H54 (cell line): ENCODE measurements at regions not wholly inside any gene's neighbourhood (a gene's known extent, or its start where the extent isn't known, plus 50 kb on each side); places are given as distances from the start of the nearest gene placed in this dataset.
"Not testable (repeated sequence)": the region's sequence is repeated elsewhere in the genome, so short reads cannot be mapped to it uniquely, and the experiment has no call there.

ENCODE experiments used
- DNase-seq: peaks from one replicate; pipeline ENCODE4 v3.0.0; 2011; ENCODE audit warnings: low spot score, mixed read lengths; ENCODE audit not compliant: insufficient read length
- FAIRE-seq: peaks from 3 replicates; lab custom pipeline; 2011; peaks lifted over from hg19 to GRCh38; lab: Jason Lieb, UNC
- POLR2A ChIP-seq: IDR thresholded peaks from 2 replicates; pipeline ENCODE4 v1.6.1; 2011; ENCODE audit warnings: low read depth, mild to moderate bottlenecking, low read length

GRCh38 chr15:79157631-79158592 lies 67.3 kb upstream of the RASGRF1 start:
- FAIRE-seq (no peak), DNase-seq (no peak)
- no peak for TF ChIP-seq POLR2A

GRCh38 chr15:79156704-79157375 lies 66.3 kb upstream of the RASGRF1 start:
- no peak for FAIRE-seq
- no peak for TF ChIP-seq POLR2A

GRCh38 chr15:79154483-79155135 lies 64.0 kb upstream of the RASGRF1 start:
- no peak for TF ChIP-seq POLR2A
- no peak for FAIRE-seq
- DNase-seq = no peak

More at GRCh38 chr15:79156704-79157375, 66.3 kb upstream of the RASGRF1 start:
- no peak for DNase-seq

- FAIRE-seq, DNase-seq: not testable (repeated sequence)
These were observed 53.7 kb upstream of the RASGRF1 start for GRCh38 chr15:79144290-79144689.

GRCh38 chr15:79140846-79141570 lies 50.4 kb upstream of the RASGRF1 start:
- FAIRE-seq (no peak), DNase-seq (no peak)
- no peak for TF ChIP-seq POLR2A
